MM.1S (cell line): ENCODE measurements at regions not wholly inside any gene's neighbourhood (a gene's known extent, or its start where the extent isn't known, plus 50 kb on each side); places are given as distances from the start of the nearest gene placed in this dataset.

Experiments
- EZH2 ChIP-seq: fragments of 300-600 bp; sonication (generic); optimal IDR thresholded peaks from 2 replicates; pipeline ENCODE3; 2017; ENCODE audit warnings: low read depth, mild to moderate bottlenecking, antibody characterized with exemption, low read length, mixed read lengths
- TF ChIP-seq, protein P1 (sequence below): fragments of 300-600 bp; sonication (generic); IDR thresholded peaks from 2 replicates; pipeline ENCODE4 v1.5.1; 2016; ENCODE audit warnings: antibody characterized with exemption, low read length, mixed read lengths

DNA sequence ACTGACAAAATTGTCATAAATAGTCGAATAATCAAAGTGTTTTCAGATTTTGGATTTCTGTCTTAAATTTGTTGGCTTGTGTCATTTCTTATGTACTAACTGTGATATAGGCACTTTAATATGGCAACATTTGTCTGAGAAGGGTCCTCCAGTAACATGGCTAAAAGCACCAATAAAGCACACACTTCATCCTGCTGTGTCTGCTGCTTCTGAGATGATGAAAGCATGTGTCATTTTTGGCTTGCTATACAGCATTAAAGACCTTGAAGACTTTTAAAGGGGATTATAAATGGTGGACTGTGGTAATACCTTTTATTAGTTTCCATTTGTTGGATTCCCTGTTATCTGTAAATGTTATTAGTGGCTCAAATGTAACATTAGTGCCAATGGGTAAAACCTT is 551.8 kb upstream of the GRID2 start:
- TF ChIP-seq, protein P1, sequence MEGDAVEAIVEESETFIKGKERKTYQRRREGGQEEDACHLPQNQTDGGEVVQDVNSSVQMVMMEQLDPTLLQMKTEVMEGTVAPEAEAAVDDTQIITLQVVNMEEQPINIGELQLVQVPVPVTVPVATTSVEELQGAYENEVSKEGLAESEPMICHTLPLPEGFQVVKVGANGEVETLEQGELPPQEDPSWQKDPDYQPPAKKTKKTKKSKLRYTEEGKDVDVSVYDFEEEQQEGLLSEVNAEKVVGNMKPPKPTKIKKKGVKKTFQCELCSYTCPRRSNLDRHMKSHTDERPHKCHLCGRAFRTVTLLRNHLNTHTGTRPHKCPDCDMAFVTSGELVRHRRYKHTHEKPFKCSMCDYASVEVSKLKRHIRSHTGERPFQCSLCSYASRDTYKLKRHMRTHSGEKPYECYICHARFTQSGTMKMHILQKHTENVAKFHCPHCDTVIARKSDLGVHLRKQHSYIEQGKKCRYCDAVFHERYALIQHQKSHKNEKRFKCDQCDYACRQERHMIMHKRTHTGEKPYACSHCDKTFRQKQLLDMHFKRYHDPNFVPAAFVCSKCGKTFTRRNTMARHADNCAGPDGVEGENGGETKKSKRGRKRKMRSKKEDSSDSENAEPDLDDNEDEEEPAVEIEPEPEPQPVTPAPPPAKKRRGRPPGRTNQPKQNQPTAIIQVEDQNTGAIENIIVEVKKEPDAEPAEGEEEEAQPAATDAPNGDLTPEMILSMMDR = no peak
- no peak for TF ChIP-seq EZH2
